ENCODE measurements at regions not wholly inside any gene's neighbourhood (a gene's known extent, or its start where the extent isn't known, plus 50 kb on each side); places are given as distances from the start of the nearest gene placed in this dataset.

GRCh38 chr3:132220986-132221385 lies 96.2 kb upstream of the ACP3 start:
- intact Hi-C loops (cut with DNase I), result no loop called here
- no peaks in the 10 kb centered on the region for H3K36me3 ChIP-seq (ENCODE audit: control insufficient read depth in 1 of 2, insufficient read depth in 2 of 2, low read length in 1 of 2)
- H3K27me3 ChIP-seq (ENCODE audit: control insufficient read depth in 1 of 2, insufficient read depth in 2 of 2, low read length in 1 of 2), result no peaks in the 10 kb centered on the region
- ATAC-seq (ENCODE audit: low FRiP score) (no peak), DNase-seq (no peak)
- WGBS, 2 donors, result 49 to 51% methylated on average over 4 of the region's 4 CpGs
- no peak overlapping the region for H3K4me3 ChIP-seq (ENCODE audit: low read length in 2 of 2)
- no peaks in the 10 kb centered on the region for H3K9me3 ChIP-seq (ENCODE audit: control insufficient read depth, low read length)
- H3K4me1 ChIP-seq (ENCODE audit: control insufficient read depth in 1 of 2, insufficient read depth in 2 of 2, low read length in 2 of 2), result peaks cover 0 to 5% of the 10 kb centered on the region in 2 donors
- no peak overlapping the region for H3K27ac ChIP-seq (ENCODE audit: low read depth in 1 of 2, low read length in 2 of 2)

GRCh38 chr3:132222868-132223538 lies 94.2 kb upstream of the ACP3 start:
- no peaks in the 10 kb centered on the region for H3K9me3 ChIP-seq (ENCODE audit: control insufficient read depth, low read length)
- DNase-seq (no peak), ATAC-seq (ENCODE audit: low FRiP score) (no peak)
- no peak overlapping the region for H3K4me3 ChIP-seq (ENCODE audit: low read length in 2 of 2)
- H3K27me3 ChIP-seq (ENCODE audit: control insufficient read depth in 1 of 2, insufficient read depth in 2 of 2, low read length in 1 of 2), result no peaks in the 10 kb centered on the region
- intact Hi-C loops (cut with DNase I), result no loop called here
- H3K27ac ChIP-seq (ENCODE audit: low read depth in 1 of 2, low read length in 2 of 2), result no peak overlapping the region
- 24% methylated on average over 6 of the region's 6 CpGs for WGBS, 2 donors
- no peaks in the 10 kb centered on the region for H3K36me3 ChIP-seq (ENCODE audit: control insufficient read depth in 1 of 2, insufficient read depth in 2 of 2, low read length in 1 of 2)
- peaks cover 0 to 5% of the 10 kb centered on the region in 2 donors for H3K4me1 ChIP-seq (ENCODE audit: control insufficient read depth in 1 of 2, insufficient read depth in 2 of 2, low read length in 2 of 2)

GRCh38 chr3:132225664-132226063 lies 91.5 kb upstream of the ACP3 start:
- H3K4me3 ChIP-seq (ENCODE audit: low read length in 2 of 2), result no peak overlapping the region
- H3K27ac ChIP-seq (ENCODE audit: low read depth in 1 of 2, low read length in 2 of 2), result no peak overlapping the region
- ATAC-seq (ENCODE audit: low FRiP score) (no peak), DNase-seq (no peak)
- WGBS, 2 donors, result 72 to 85% methylated on average over 2 of the region's 2 CpGs
- no peaks in the 10 kb centered on the region for H3K9me3 ChIP-seq (ENCODE audit: control insufficient read depth, low read length)
- peaks cover 0 to 5% of the 10 kb centered on the region in 2 donors for H3K4me1 ChIP-seq (ENCODE audit: control insufficient read depth in 1 of 2, insufficient read depth in 2 of 2, low read length in 2 of 2)
- no peaks in the 10 kb centered on the region for H3K36me3 ChIP-seq (ENCODE audit: control insufficient read depth in 1 of 2, insufficient read depth in 2 of 2, low read length in 1 of 2)
- H3K27me3 ChIP-seq (ENCODE audit: control insufficient read depth in 1 of 2, insufficient read depth in 2 of 2, low read length in 1 of 2), result no peaks in the 10 kb centered on the region
- intact Hi-C loops (cut with DNase I), result no loop called here

- Histone ChIP-seq H3K36me3 (ENCODE audit: control insufficient read depth in 1 of 2, insufficient read depth in 2 of 2, low read length in 1 of 2) (no peaks in the 10 kb centered on the region), H3K9me3 (ENCODE audit: control insufficient read depth, low read length) (no peaks in the 10 kb centered on the region), H3K27ac (ENCODE audit: low read depth in 1 of 2, low read length in 2 of 2) (no peak overlapping the region), H3K4me1 (ENCODE audit: control insufficient read depth in 1 of 2, insufficient read depth in 2 of 2, low read length in 2 of 2) (peaks cover 0 to 2% of the 10 kb centered on the region in 2 donors), H3K27me3 (ENCODE audit: control insufficient read depth in 1 of 2, insufficient read depth in 2 of 2, low read length in 1 of 2) (no peaks in the 10 kb centered on the region), H3K4me3 (ENCODE audit: low read length in 2 of 2) (no peak overlapping the region)
- intact Hi-C loops (cut with DNase I), result no loop called here
- DNase-seq (no peak), ATAC-seq (ENCODE audit: low FRiP score) (no peak)
- 65 to 77% methylated on average over 3 of the region's 3 CpGs for WGBS, 2 donors
These were observed 88.3 kb upstream of the ACP3 start for GRCh38 chr3:132228923-132229322.

GRCh38 chr3:132229641-132230040 lies 87.6 kb upstream of the ACP3 start:
- no peaks in the 10 kb centered on the region for H3K36me3 ChIP-seq (ENCODE audit: control insufficient read depth in 1 of 2, insufficient read depth in 2 of 2, low read length in 1 of 2)
- no peaks in the 10 kb centered on the region for H3K9me3 ChIP-seq (ENCODE audit: control insufficient read depth, low read length)
- H3K4me1 ChIP-seq (ENCODE audit: control insufficient read depth in 1 of 2, insufficient read depth in 2 of 2, low read length in 2 of 2), result peaks cover 0 to 2% of the 10 kb centered on the region in 2 donors
- no peaks in the 10 kb centered on the region for H3K27me3 ChIP-seq (ENCODE audit: control insufficient read depth in 1 of 2, insufficient read depth in 2 of 2, low read length in 1 of 2)
- ATAC-seq (ENCODE audit: low FRiP score) (no peak), DNase-seq (no peak)
- intact Hi-C loops (cut with DNase I), result no loop called here
- H3K27ac ChIP-seq (ENCODE audit: low read depth in 1 of 2, low read length in 2 of 2), result no peak overlapping the region
- 65 to 76% methylated on average over 2 of the region's 2 CpGs for WGBS, 2 donors
- no peak overlapping the region for H3K4me3 ChIP-seq (ENCODE audit: low read length in 2 of 2)

GRCh38 chr3:132230156-132231000 lies 86.8 kb upstream of the ACP3 start:
- no peaks in the 10 kb centered on the region for H3K27me3 ChIP-seq (ENCODE audit: control insufficient read depth in 1 of 2, insufficient read depth in 2 of 2, low read length in 1 of 2)
- H3K36me3 ChIP-seq (ENCODE audit: control insufficient read depth in 1 of 2, insufficient read depth in 2 of 2, low read length in 1 of 2), result no peaks in the 10 kb centered on the region
- 94 to 95% methylated on average over 8 of the region's 8 CpGs for WGBS, 2 donors
- H3K4me1 ChIP-seq (ENCODE audit: control insufficient read depth in 1 of 2, insufficient read depth in 2 of 2, low read length in 2 of 2), result peaks cover 0 to 2% of the 10 kb centered on the region in 2 donors
- DNase-seq, result no peak
- intact Hi-C loops (cut with DNase I), result no loop called here
- no peak overlapping the region for H3K4me3 ChIP-seq (ENCODE audit: low read length in 2 of 2)
- no peak for ATAC-seq (ENCODE audit: low FRiP score)
- H3K27ac ChIP-seq (ENCODE audit: low read depth in 1 of 2, low read length in 2 of 2), result peak overlapping the region in 1 of 2 donors; percentile 47
- no peaks in the 10 kb centered on the region for H3K9me3 ChIP-seq (ENCODE audit: control insufficient read depth, low read length)

GRCh38 chr3:132231633-132232032 lies 85.6 kb upstream of the ACP3 start:
- ATAC-seq (ENCODE audit: low FRiP score) (peak; percentile 70), DNase-seq (no peak)
- Histone ChIP-seq H3K4me1 (ENCODE audit: control insufficient read depth in 1 of 2, insufficient read depth in 2 of 2, low read length in 2 of 2) (peaks cover 0 to 2% of the 10 kb centered on the region in 2 donors), H3K36me3 (ENCODE audit: control insufficient read depth in 1 of 2, insufficient read depth in 2 of 2, low read length in 1 of 2) (no peaks in the 10 kb centered on the region), H3K9me3 (ENCODE audit: control insufficient read depth, low read length) (no peaks in the 10 kb centered on the region), H3K27me3 (ENCODE audit: control insufficient read depth in 1 of 2, insufficient read depth in 2 of 2, low read length in 1 of 2) (no peaks in the 10 kb centered on the region), H3K27ac (ENCODE audit: low read depth in 1 of 2, low read length in 2 of 2) (peak overlapping the region in 1 of 2 donors; percentile 28), H3K4me3 (ENCODE audit: low read length in 2 of 2) (no peak overlapping the region)
- intact Hi-C loops (cut with DNase I), result no loop called here

- Histone ChIP-seq H3K9me3 (ENCODE audit: control insufficient read depth, low read length) (no peaks in the 10 kb centered on the region), H3K4me1 (ENCODE audit: control insufficient read depth in 1 of 2, insufficient read depth in 2 of 2, low read length in 2 of 2) (peaks cover 0 to 2% of the 10 kb centered on the region in 2 donors), H3K36me3 (ENCODE audit: control insufficient read depth in 1 of 2, insufficient read depth in 2 of 2, low read length in 1 of 2) (no peaks in the 10 kb centered on the region), H3K27me3 (ENCODE audit: control insufficient read depth in 1 of 2, insufficient read depth in 2 of 2, low read length in 1 of 2) (no peaks in the 10 kb centered on the region), H3K4me3 (ENCODE audit: low read length in 2 of 2) (no peak overlapping the region), H3K27ac (ENCODE audit: low read depth in 1 of 2, low read length in 2 of 2) (no peak overlapping the region)
- ATAC-seq (ENCODE audit: low FRiP score), result no peak
- intact Hi-C loops (cut with DNase I), result no loop called here
- 1 to 26% methylated on average over 2 of the region's 2 CpGs for WGBS, 2 donors
- no peak for DNase-seq
These were observed 84.9 kb upstream of the ACP3 start for GRCh38 chr3:132232231-132232792.

Measured in aorta (tissue), 5 donors.